ENCODE measurements at regions not wholly inside any gene's neighbourhood (a gene's known extent, or its start where the extent isn't known, plus 50 kb on each side); places are given as distances from the start of the nearest gene placed in this dataset.

GRCh38 chr6:3958255-3958654 lies 109.1 kb downstream of the FAM50B start:
- H3K9me3 ChIP-seq (ENCODE audit: insufficient read depth, low read depth, low read length), result no peaks in the 10 kb centered on the region
- no peak overlapping the region for H3K4me2 ChIP-seq (ENCODE audit: low read depth, low read length, poor library complexity, severe bottlenecking)
- H3K9ac ChIP-seq (ENCODE audit: low read depth, low read length, poor library complexity, severe bottlenecking), result no peak overlapping the region
- H3K79me2 ChIP-seq (ENCODE audit: insufficient read depth, low read length), result no peaks in the 10 kb centered on the region
- H2AFZ ChIP-seq (ENCODE audit: low read length), result no peak overlapping the region
- H4K20me1 ChIP-seq (ENCODE audit: insufficient read depth, low read length, poor library complexity, severe bottlenecking), result no peaks in the 10 kb centered on the region
- H3K27me3 ChIP-seq (ENCODE audit: insufficient read depth, low read length, poor library complexity, severe bottlenecking), result no peaks in the 10 kb centered on the region
- H3K4me1 ChIP-seq (ENCODE audit: insufficient read depth, low read length, poor library complexity, severe bottlenecking), result no peaks in the 10 kb centered on the region
- H3K36me3 ChIP-seq (ENCODE audit: insufficient read depth, low read length), result no peaks in the 10 kb centered on the region
- no peaks in the 10 kb centered on the region for H3K9me2 ChIP-seq (replicated peaks; ENCODE audit: low read depth, low read length)
- H3F3A ChIP-seq (ENCODE audit: low read depth), result no peaks in the 10 kb centered on the region
- TF ChIP-seq EZH2phosphoT487 (IDR thresholded peaks at IDR 0.05; ENCODE audit: borderline replicate concordance), result no peak
- TF ChIP-seq, protein P1, sequence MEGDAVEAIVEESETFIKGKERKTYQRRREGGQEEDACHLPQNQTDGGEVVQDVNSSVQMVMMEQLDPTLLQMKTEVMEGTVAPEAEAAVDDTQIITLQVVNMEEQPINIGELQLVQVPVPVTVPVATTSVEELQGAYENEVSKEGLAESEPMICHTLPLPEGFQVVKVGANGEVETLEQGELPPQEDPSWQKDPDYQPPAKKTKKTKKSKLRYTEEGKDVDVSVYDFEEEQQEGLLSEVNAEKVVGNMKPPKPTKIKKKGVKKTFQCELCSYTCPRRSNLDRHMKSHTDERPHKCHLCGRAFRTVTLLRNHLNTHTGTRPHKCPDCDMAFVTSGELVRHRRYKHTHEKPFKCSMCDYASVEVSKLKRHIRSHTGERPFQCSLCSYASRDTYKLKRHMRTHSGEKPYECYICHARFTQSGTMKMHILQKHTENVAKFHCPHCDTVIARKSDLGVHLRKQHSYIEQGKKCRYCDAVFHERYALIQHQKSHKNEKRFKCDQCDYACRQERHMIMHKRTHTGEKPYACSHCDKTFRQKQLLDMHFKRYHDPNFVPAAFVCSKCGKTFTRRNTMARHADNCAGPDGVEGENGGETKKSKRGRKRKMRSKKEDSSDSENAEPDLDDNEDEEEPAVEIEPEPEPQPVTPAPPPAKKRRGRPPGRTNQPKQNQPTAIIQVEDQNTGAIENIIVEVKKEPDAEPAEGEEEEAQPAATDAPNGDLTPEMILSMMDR (conservative IDR thresholded peaks at IDR 0.05; ENCODE audit: low read length), result no peak
- no peak overlapping the region for H3K4me3 ChIP-seq (ENCODE audit: low read length, poor library complexity, severe bottlenecking)

DNA sequence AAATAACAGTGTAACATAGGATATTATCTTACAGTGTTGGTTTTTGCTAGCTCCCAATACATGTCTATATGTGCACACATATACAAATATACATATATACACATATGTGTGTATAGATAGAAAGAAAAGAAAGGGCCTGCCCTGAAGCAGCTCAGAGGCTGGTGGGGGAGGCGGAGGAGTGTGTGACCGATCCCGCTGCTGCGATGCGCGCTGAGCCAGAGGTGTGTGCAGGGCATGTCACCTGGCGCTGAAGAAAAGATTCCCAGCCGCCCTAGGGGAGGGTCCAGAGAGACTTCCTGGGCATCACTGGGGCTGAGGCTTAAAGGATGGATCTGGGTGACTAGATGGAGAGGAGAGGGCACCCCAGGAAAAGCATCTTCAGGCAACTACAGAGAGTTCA lies 110.2 kb downstream of the FAM50B start:
- Histone ChIP-seq H3K36me3 (ENCODE audit: insufficient read depth, low read length) (no peaks in the 10 kb centered on the region), H3K79me2 (ENCODE audit: insufficient read depth, low read length) (no peaks in the 10 kb centered on the region), H3K9me2 (replicated peaks; ENCODE audit: low read depth, low read length) (no peaks in the 10 kb centered on the region), H3K27me3 (ENCODE audit: insufficient read depth, low read length, poor library complexity, severe bottlenecking) (no peaks in the 10 kb centered on the region), H3F3A (ENCODE audit: low read depth) (no peaks in the 10 kb centered on the region), H3K4me1 (ENCODE audit: insufficient read depth, low read length, poor library complexity, severe bottlenecking) (no peaks in the 10 kb centered on the region), H3K9ac (ENCODE audit: low read depth, low read length, poor library complexity, severe bottlenecking) (no peak overlapping the region), H3K9me3 (ENCODE audit: insufficient read depth, low read depth, low read length) (no peaks in the 10 kb centered on the region), H4K20me1 (ENCODE audit: insufficient read depth, low read length, poor library complexity, severe bottlenecking) (no peaks in the 10 kb centered on the region), H3K4me3 (ENCODE audit: low read length, poor library complexity, severe bottlenecking) (no peak overlapping the region), H3K4me2 (ENCODE audit: low read depth, low read length, poor library complexity, severe bottlenecking) (no peak overlapping the region), H2AFZ (ENCODE audit: low read length) (no peak overlapping the region)
- TF ChIP-seq, protein P1 (conservative IDR thresholded peaks at IDR 0.05; ENCODE audit: low read length), result no peak

DNA sequence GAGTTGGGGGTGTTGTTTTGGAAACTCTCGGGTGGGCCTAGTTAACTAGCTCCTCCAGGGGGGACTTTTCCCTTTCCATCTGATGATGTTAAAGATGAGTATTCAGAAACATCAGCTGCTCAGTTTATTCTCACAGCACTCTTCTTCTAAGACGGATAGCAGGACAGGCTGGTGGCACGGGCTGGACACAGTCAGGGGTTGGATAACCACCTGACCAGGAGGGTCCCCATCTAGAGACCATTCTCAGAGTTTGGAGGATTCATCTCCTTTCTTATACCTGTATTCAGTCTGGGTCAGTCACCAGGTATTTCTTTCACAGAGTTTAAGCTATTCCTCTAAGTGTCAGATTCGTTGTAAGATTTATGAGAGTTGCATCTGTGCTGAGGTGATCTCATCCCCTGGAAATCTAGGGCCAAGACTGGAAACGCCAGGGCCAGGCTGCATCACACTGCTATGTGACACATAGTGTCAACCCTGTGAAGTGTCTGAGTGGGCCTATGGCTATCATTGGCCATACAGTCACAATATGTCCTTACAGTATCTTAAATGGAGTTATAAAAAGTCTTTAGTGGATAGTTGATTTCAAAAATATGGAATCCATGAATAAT lies 111.7 kb downstream of the FAM50B start:
- no peak overlapping the region for H2AFZ ChIP-seq (ENCODE audit: low read length)
- no peaks in the 10 kb centered on the region for H3K79me2 ChIP-seq (ENCODE audit: insufficient read depth, low read length)
- H3K9me3 ChIP-seq (ENCODE audit: insufficient read depth, low read depth, low read length), result no peaks in the 10 kb centered on the region
- H3F3A ChIP-seq (ENCODE audit: low read depth), result no peaks in the 10 kb centered on the region
- TF ChIP-seq, protein P1 (conservative IDR thresholded peaks at IDR 0.05; ENCODE audit: low read length), result no peak
- no peak for TF ChIP-seq EZH2phosphoT487 (IDR thresholded peaks at IDR 0.05; ENCODE audit: borderline replicate concordance)
- no peak overlapping the region for H3K9ac ChIP-seq (ENCODE audit: low read depth, low read length, poor library complexity, severe bottlenecking)
- H3K4me1 ChIP-seq (ENCODE audit: insufficient read depth, low read length, poor library complexity, severe bottlenecking), result no peaks in the 10 kb centered on the region
- H3K4me3 ChIP-seq (ENCODE audit: low read length, poor library complexity, severe bottlenecking), result no peak overlapping the region
- no peaks in the 10 kb centered on the region for H3K9me2 ChIP-seq (replicated peaks; ENCODE audit: low read depth, low read length)
- H4K20me1 ChIP-seq (ENCODE audit: insufficient read depth, low read length, poor library complexity, severe bottlenecking), result no peaks in the 10 kb centered on the region
- no peaks in the 10 kb centered on the region for H3K27me3 ChIP-seq (ENCODE audit: insufficient read depth, low read length, poor library complexity, severe bottlenecking)
- H3K4me2 ChIP-seq (ENCODE audit: low read depth, low read length, poor library complexity, severe bottlenecking), result no peak overlapping the region
- no peaks in the 10 kb centered on the region for H3K36me3 ChIP-seq (ENCODE audit: insufficient read depth, low read length)
